ENCODE measurements at regions not wholly inside any gene's neighbourhood (a gene's known extent, or its start where the extent isn't known, plus 50 kb on each side); places are given as distances from the start of the nearest gene placed in this dataset.

- no peak for TF ChIP-seq CTCF (IDR thresholded peaks at IDR 0.05; ENCODE audit: insufficient read depth, low read length)
- no peak for TF ChIP-seq REST (IDR thresholded peaks at IDR 0.05; ENCODE audit: insufficient replicate concordance, low read depth)
- no peak for TF ChIP-seq POLR2AphosphoS5 (IDR thresholded peaks at IDR 0.05; ENCODE audit: low read depth)
- no peak for TF ChIP-seq GABPA (IDR thresholded peaks at IDR 0.05; ENCODE audit: low read depth)
Measured at GRCh38 chr6:81485395-81485794, 267.1 kb downstream of the TENT5A start.

Data from HL-60 (cell line).